NCI-H2107 treated with DMSO at 0.1 percent for 48 hours (cell line): ENCODE measurements at regions not wholly inside any gene's neighbourhood (a gene's known extent, or its start where the extent isn't known, plus 50 kb on each side); places are given as distances from the start of the nearest gene placed in this dataset.
A peak's percentile ranks its signal among the peaks of the same experiment; 100 is the strongest.

ENCODE experiments used
- DNase-seq: peaks from one replicate; lab custom pipeline; 2025; ENCODE audit not compliant: unreplicated experiment; lab: John Stamatoyannopoulos, UW

- no peak for DNase-seq
Measured at GRCh38 chr1:239778208-239778813, 313.4 kb upstream of the FMN2 start.

GRCh38 chr1:239779962-239780361, 311.7 kb upstream of the FMN2 start:
- DNase-seq = no peak

GRCh38 chr1:239784896-239785295, 306.8 kb upstream of the FMN2 start:
- no peak for DNase-seq

- DNase-seq = no peak
Measured at GRCh38 chr1:239785576-239785975, 306.1 kb upstream of the FMN2 start.

- no peak for DNase-seq
Measured at GRCh38 chr1:239786464-239786863, 305.2 kb upstream of the FMN2 start.

GRCh38 chr1:239792157-239792556, 299.5 kb upstream of the FMN2 start:
- no peak for DNase-seq

- no peak for DNase-seq
Measured at GRCh38 chr1:239795304-239795703, 296.4 kb upstream of the FMN2 start.

GRCh38 chr1:239799617-239800016, 292.1 kb upstream of the FMN2 start:
- DNase-seq = no peak

GRCh38 chr1:239800861-239801260, 290.8 kb upstream of the FMN2 start:
- no peak for DNase-seq

GRCh38 chr1:239802275-239802674, 289.4 kb upstream of the FMN2 start:
- DNase-seq = no peak

- DNase-seq = no peak
Measured at GRCh38 chr1:239803781-239804180, 287.9 kb upstream of the FMN2 start.

- no peak for DNase-seq
Measured at GRCh38 chr1:239804266-239804665, 287.4 kb upstream of the FMN2 start.

- DNase-seq = no peak
Measured at GRCh38 chr1:239805042-239805441, 286.6 kb upstream of the FMN2 start.

- DNase-seq = no peak
Measured at GRCh38 chr1:239805851-239806772, 285.6 kb upstream of the FMN2 start.

GRCh38 chr1:239806897-239807296, 284.8 kb upstream of the FMN2 start:
- no peak for DNase-seq

- no peak for DNase-seq
Measured at GRCh38 chr1:239807361-239807760, 284.3 kb upstream of the FMN2 start.

GRCh38 chr1:239810061-239810481, 281.6 kb upstream of the FMN2 start:
- DNase-seq = no peak

GRCh38 chr1:239811211-239811885, 280.3 kb upstream of the FMN2 start:
- DNase-seq = peak; percentile 23

GRCh38 chr1:239812580-239812979, 279.1 kb upstream of the FMN2 start:
- no peak for DNase-seq

GRCh38 chr1:239814306-239814881, 277.3 kb upstream of the FMN2 start:
- no peak for DNase-seq

GRCh38 chr1:239815074-239815473, 276.6 kb upstream of the FMN2 start:
- DNase-seq = no peak
